ENCODE measurements at regions not wholly inside any gene's neighbourhood (a gene's known extent, or its start where the extent isn't known, plus 50 kb on each side); places are given as distances from the start of the nearest gene placed in this dataset.

DNA sequence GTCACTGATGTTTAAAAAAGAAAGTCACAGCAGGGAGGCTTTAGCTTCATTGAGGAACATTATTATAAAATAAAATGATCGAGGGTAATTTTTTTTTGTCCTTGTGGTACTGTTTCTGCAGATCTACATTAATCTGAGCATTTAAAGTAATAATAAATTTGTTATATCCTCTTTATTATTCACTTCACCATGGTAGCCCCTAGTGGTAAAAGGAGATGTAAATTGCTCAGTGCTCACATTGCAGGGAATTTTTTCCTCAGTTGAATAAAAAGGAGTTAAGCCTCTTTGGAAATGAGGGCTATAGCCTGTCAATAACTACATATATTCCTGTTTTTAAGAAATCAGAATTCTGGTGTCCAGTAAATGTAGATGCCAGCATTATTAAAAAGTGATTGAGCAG lies 99.7 kb upstream of the VPREB1 start:
- ATAC-seq = no peak

DNA sequence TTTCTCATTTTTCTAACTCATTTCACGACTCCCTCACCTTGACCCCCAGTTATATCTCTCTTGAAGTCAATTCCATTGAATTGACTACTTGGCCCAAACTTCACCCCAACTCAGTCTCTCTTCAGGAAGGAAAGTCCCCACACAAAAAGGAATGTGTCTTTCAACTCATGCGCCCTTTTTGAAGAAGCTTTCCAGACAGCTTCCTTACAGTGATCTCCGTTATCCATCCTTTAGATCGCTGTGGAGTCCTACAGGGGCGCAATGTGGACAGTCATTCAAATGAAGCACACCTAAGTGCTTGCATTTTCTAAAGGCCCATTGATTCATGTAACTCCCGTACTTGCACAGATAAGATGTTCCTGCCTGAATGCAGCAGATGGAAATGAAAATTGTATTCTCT lies 101.1 kb upstream of the VPREB1 start:
- ATAC-seq = no peak

DNA sequence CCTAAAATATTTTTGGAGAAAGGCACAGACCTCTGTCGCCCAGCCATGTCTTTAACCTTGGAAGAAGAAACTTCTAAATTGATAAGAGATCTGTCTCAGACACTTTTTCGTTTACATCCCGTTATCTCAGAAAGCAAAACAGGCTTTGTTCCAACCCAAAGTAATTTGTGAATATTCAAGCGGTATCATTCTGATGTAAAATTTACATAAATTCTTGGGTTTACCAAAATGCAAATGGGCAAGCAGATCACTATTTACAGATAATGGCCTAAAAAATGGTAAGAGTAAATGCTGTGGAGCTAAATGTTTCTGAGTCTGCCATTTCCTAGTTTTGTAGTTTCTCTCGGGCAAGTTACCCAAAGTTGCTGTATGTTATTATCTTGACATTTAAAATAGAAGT lies 101.9 kb upstream of the VPREB1 start:
- no peak for ATAC-seq

DNA sequence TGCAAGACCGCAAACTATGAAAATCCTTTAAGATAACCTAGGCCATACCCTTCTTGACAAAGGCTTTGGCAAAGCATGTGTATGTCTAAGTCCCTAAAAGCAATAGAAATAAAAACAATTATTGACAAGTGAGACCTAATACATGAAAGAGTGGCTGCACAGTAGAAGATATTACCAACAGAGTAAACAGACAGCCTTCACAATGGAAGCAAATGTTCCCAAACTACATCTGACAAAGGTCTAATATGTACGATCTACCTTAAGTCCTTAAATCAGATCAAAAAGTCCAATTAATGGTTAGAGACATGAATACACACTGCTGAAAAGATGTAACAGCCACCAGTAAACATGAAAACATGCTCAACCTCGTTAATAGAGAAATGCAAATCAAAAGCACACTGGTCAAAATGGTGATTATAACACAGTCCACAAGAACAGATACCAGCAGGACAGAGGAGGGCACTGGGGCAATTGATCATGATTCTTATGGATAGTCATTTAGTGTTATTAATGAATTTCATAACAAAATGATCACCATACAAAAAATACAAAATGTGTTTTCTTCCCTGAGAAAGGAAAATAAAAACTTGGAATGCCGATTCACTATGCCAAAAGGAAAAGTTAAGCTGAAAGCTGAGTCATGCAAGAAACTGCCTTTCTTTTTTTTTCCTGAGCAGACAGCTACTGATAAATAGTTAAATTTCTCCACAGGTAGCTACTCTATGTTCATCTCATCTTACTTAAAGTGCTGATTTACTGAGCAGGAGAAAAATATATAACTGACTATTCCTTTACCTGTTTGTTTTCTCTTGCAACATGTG lies 102.6 kb upstream of the VPREB1 start:
- ATAC-seq = no peak

DNA sequence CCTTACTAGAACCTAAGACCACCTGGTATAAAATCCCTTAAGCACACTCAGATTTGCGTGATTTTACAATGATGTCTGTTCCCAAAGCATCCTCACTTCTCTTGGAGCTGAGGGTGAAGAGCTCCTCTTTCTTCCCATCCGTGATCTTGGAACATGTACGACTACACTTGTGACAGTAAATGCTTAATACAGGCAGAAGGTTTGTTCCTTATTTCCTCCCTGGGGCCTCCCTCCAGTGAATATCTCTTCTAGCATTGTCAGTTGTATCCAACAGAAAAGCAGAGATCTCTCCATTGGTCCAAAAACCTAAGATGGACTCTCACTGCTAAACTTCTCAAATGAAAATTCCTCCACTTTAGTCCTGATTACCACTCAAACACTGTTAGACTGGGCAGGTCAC lies 103.6 kb upstream of the VPREB1 start:
- no peak for ATAC-seq

DNA sequence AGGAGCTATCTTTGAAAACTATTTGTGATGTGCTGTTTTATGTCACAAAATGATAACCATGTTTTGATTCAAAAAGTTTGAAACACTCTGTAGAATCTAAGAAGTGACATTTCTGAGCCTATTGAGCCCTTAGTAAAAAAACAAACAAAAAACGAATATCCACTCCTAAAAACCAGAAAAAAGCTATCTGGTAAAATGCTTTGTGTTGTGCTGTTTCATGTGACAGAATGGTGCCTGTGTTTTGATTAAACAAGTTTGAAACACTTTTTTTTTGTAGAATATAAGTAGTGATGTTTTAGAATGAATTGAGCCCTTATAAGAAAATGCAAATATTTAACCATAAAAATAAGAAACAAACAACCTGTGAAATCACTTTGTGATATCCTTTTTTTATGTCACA lies 105.2 kb upstream of the VPREB1 start:
- no peak for ATAC-seq

DNA sequence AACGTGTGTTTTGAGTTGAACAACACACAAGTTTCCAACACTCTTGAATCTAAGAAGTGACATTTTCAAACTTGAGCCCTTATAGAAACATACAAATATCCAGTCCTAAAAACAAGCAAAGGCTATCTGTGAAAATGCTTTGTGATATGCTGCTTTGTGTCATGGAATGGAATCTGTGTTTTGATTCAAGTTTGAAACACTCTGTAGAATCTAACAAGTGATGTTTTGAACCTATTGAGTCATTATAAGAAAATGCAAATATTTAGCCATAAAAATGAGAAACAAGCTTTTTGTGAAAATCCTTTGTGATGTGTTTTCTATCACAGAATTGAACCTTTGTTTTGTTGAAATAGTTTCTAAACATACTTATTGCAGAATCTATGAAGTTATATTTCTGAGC lies 105.7 kb upstream of the VPREB1 start:
- ATAC-seq = no peak

DNA sequence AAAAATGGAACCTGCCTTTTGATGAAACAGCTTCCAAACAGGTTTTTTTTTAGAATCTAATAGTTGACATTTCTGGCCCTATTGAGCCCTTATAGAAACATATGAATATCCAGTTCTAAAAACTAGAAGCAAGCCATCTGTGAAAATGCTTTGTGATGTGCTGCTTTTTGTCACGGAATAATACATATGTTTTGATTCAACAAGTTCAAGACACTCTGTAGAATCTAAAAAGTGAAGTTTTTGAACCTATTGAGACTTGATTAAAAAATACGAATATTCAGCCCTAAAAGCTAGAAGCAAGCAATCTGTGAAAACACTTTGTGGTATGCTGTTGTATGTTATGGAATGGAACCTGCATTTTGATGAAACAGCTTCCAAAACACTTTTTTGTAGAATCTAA lies 106.7 kb upstream of the VPREB1 start:
- no peak for ATAC-seq

DNA sequence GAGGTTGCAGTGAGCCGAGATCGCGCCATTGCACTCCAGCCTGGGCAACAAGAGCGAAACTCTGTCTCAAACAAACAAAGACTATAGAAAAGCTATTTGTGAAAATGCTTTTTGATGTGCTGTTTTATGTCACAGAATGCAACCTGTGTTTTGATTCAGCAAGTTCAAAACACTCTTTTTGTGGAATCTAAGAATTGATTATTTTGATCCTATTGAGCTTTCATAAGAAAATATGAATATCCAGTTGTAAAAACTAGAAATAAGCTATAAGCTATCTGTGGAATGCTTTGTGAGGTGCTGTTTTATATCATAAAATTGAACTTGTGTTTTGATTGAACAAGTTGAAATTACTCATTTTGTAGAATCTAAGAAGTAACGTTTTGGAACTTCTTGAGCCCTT lies 110.7 kb upstream of the VPREB1 start:
- no peak for ATAC-seq

DNA sequence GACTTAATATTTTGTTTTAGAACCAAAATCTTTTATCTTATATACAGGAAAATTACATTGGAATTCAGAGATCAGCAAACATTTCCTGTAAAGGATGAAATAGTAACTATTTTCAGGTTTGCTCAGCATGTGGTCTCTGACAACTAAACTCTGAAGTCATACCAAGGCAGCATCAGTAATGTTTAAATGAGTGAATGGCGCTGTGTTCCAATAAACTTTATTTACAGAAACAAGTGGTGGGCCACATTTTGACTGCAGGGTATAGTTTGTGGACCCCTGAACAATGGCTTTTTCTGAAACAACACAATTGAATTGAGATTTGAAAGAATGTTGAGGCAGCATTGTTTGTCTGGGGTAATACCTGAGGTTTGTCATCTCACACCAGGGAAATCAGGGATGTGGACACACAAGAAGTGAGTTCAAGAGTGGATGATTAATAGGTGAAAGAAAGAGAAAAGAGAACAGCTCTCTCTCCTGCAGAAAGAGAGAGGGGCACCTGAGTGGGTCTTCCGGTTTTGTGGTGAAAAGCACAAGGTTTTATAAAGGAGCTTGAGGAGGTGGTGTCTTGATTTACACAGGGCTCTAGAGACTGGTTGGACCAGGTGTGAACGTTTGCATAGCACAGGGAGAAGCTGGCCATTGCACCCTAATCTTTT lies 113.5 kb upstream of the VPREB1 start:
- ATAC-seq = no peak

DNA sequence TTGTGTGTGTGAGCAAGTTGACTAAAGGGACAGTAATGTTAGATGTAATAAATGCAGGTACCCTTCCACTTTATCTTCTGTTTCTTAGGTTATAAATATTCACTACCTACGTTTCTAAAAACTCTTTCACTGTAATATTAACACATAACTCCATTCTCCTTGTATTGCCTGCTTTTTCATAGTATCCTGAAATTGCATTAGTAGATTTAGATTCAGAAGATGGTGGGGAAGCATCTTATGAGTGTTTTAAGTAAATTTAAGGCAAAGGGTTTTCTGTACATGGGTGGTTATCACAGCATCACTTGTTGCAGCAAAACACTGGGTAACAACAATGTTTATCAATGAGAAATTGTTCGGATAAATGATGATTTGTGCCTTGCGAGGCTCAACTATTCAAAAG lies 115.2 kb upstream of the VPREB1 start:
- no peak for ATAC-seq

DNA sequence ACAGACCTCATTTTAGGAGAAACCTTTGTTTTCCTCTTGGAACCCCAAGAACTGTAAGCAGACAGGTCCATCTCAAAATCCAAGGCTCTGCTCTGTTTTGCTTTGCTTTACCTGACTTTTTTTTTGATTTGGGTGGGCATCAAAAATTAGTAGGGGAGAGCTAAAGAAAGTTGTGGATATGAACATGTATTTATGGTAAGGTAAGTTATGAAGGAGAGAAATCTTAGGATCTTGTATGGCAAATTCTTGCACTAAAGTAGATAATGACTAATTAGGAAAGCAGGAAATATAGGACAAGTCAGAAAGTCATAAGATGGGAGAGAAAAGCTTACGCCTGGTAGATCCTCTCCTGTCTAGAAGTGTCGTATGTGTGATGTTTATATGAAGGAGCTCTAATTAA lies 116.1 kb upstream of the VPREB1 start:
- ATAC-seq = no peak

DNA sequence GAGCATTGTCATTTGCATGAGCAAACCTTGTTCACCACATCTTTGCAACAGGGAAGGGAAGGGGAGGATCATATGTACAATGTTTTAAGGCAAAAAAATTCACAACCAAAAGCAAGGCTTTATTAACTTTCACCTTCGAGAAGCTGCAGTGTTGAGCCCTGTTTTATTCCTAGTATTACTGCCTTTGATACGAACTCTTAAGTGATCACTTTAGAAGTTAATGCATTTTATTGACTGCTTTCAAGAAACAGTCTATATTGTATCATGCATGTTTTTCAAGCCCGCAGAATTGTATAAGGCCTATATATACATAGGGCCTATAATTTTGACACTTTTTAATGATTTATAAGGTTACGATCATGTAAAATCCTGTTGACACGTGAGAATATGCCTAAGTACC lies 117.5 kb upstream of the VPREB1 start:
- ATAC-seq = no peak

DNA sequence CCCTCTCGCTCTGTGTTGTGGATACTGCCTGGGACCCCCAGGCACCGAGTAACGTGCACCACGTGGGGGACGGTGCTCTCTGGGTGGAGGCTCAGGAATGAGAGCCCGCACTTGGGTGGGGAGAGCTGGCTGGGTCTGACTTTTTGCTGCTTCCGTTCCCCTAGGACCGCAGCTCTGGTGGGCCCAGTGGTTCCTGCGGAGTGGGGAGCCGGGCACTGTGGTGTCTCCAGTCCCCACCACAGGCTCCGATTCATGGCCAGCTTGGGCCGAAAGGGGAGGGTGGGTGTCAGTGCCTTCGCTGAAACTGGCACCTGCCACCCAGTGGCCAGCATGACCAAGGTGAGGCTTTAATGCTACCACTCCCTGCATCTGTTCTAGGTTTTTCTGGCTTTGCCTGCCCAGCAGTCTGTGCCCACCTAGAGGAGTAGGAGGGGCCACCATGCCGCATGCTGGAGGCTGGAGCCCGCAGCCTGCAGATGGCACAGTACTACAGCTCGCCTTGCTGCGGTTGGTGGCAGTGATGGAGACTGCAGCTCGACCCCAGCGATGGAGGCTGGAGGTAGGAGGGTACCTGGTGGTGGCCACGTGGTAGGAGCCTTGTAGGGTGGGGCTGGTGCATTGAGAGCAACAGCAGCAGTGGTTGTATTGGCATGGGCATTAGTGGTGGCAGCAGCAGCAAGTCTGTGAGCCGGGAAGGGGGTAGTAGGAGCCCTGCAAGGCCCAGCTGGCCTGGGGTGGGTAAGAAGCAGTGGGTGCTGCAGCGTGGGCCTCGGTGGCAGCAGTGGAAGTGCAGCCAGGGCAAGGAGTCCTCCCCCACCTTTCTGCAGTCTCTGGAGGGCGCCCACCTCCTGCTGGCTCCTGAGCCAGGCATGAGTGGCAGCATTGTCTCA lies 118.8 kb upstream of the VPREB1 start:
- no peak for ATAC-seq

DNA sequence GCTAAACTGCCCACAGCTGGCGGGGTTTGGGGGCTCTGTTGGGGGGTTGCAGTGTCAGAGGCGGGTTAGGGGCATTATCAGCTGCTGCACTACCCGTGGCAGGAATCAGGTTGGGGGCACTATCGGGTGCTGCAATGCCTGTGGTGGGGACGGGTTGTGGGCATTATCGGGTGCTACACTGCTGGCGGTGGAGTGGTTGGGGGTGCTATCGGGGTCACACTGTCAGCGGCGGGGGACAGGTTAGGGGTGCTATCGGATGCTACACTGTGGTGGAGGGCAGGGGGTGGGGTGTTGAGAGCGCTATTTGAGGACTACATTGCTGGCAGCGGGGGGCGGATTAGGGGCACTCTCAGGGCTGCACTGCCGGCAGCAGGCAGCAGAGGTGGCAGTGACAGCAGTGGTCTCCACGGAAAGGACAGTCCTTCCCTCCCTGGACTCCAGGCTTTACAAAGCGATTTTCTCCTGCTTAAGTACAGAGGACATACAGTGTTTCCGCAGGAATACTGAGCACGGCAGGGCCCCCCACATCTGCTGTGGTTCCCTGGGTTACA lies 119.5 kb upstream of the VPREB1 start:
- ATAC-seq = no peak

DNA sequence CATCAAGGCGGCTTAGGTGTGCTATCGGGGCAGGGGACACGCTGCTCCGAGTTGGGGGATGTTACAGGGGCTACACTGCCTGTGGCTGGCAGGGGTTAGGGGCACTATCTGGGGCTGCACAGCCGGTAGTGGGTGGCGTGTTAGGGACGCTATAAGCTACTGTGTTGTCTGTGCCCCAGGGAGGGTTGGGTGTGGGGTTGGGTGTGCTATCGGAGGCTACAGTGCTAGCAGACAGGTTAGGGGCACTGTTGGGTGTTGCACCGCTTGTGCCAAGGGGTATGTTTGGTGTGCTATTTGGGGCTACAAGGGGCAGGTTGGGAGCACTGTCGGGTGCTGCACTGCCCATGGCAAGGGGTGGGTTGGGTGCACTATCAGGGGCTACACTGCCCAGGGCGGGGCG lies 120.2 kb upstream of the VPREB1 start:
- no peak for ATAC-seq

DNA sequence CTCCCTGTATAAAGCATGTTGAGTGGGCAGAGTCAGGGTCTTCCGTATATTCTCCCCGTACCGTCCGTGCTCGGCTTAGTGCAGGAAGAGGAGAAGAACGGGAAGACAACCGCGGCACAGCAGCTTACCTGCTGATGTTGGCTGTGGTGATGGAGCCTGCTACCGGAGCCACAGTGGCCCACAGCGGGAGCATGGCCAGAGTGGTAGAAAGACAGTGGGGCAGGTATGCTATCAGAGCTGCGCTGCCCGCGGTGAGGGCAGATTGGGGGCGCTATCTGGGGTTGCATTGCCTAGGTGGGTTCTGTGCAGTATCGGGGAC lies 120.7 kb upstream of the VPREB1 start:
- ATAC-seq = no peak

DNA sequence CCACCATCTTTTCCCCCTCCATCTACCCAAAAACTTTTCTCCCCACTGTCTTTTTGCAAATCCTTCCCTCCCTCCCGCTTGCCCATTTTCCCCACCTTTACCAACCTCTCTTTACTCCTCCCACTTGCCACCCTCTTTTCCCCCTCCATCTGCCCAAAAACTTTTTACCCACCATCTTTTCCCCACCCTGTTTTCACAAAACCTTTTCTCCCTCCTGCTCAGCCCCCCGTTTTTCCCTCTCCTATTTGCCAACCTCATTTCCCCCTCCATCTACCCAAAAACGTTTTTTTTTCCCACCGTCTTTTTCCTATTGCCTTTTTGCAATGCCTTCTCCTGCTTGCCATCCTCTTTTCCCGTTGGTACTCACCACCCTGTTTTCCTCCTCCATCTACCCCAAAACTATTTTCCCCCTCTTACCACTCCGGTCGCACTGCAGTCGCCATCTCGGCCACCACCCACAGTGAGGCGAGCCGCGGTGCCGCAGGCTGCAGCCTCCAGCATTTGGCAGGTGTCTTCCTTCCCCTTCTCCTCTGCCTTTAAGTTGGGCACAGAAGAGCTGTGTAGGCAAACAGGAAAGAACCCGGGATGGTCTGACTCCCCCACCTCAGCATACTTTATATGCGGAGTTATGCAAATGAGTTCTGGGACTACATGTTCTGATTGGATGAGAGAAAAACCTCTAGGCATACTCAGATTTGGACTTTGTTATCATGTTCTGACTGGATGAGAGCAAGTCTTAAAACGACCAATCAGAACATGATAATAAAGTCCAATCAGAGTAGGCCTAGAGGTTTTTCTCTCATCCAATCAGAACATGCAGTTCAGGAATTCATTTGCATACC lies 121.2 kb upstream of the VPREB1 start:
- ATAC-seq = no peak

DNA sequence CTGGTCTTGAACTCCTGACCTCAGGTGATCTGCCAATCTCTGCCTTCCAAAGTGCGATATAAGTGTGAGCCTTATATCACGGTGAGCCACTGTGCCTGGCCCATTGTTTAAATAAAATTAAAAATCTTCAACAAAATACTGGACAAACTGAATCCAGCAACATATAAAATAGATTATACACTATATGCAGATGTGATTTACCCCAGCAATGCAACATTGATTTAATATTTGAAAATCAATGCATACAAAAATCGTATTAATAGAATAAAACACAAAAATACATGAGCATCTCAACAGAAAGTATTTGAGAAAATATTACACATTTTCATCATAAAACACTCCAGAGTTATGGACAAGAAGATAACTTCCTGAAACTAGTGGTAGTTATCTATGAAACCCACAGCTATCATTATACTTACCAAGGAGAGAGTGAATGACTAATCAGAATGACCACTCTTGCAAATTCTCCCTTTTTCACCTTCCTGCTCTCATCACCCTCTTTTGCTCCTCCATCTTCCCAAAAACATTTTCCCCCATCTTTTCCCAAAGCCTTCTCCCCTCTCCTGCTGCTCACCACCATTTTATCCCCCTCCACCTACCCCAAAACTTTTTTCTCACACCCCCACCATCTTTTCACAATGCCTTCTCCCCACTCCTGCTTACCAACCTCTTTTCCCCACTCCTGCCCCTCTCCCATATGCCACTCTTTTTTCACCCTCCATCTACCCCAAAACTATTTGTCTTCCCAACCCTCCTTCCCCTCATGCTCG lies 122.1 kb upstream of the VPREB1 start:
- no peak for ATAC-seq

DNA sequence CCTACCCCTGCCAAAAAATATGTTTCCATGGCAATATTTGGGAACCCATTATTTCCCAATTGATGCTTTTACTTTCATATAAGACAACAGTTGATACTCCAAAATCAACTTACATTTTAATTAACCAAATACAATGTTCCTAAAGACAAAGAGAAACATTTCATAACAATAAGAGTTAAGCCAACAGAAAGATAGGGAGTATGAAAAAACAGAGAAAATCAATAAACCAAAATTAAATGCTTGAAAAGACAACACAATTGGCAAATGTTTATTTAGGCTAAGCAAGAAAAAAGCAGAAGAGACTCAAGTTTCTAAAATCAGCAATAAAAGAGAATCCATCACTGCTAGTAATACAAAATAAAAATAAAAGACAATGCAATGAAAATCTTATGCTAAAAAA lies 123.1 kb upstream of the VPREB1 start:
- no peak for ATAC-seq

DNA sequence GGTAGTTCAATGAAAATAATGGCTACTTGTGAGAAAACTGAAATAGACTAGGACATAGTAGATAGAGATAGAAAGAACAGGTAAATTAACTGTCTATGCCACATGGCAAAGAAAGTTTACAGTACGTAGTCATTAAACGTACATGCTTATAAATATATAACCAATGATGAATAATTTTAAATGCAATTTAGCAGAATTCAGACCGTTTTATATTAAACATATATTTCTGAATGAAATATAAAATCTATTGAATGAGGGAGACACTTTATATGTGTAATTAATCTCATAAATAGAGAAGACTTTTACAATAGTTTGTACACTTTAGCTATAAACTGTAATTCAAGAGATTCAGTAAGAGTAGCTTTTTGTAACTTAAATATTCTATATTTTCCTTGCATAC lies 124.4 kb upstream of the VPREB1 start:
- ATAC-seq = no peak

DNA sequence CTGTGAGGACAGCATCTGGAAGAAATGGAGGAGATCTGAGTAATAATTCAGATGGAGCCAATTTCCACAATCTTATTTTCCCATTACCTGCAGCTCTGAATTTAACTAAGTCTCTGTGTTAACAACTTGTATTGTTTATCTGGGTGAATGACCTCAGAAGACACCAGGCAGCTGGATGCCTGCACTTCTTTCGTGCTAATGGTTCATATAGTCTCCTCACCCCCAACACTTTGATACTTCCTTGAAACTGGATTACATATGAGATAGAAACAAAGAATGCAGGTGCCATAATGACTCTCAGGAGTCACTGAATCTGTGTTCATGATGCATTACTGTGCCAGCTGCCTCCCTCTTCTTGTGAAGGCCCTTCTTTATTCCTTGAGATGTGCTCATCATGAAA lies 125.6 kb upstream of the VPREB1 start:
- ATAC-seq = no peak
